Spleen (tissue), 11 donors: ENCODE measurements at regions not wholly inside any gene's neighbourhood (a gene's known extent, or its start where the extent isn't known, plus 50 kb on each side); places are given as distances from the start of the nearest gene placed in this dataset.
"Not testable (repeated sequence)": the region's sequence is repeated elsewhere in the genome, so short reads cannot be mapped to it uniquely, and the experiment has no call there.

ENCODE experiments used
- DNase-seq: peaks from one replicate; pipeline ENCODE4 v3.0.0-alpha.2; 2020
- H3K27ac ChIP-seq, 8 donors: fragments of 200-600 bp; sonication (generic) in 7 of 8; 1 replicate in 4 of 8; 2 replicates in 4 of 8; pipeline versions ENCODE4 v1.5.0 to v1.8.0; 2016 to 2021; ENCODE audit warnings: inconsistent platforms in 4 of 8, mild to moderate bottlenecking in 4 of 8, moderate library complexity in 1 of 8
- H3K27me3 ChIP-seq, 7 donors: fragments of 200-600 bp; sonication (generic) in 6 of 7; replicated peaks in 1 of 7; 1 replicate in 4 of 7; 2 replicates in 3 of 7; pipeline versions ENCODE4 v1.5.0 to v1.8.0; 2016 to 2021; ENCODE audit warnings: inconsistent platforms in 3 of 7, mild to moderate bottlenecking in 1 of 7
- H3K36me3 ChIP-seq, 6 donors: fragments of 200-600 bp; sonication (generic) in 5 of 6; 1 replicate in 4 of 6; 2 replicates in 2 of 6; pipeline versions ENCODE4 v1.5.0 to v1.8.0; 2016 to 2021; ENCODE audit warnings: inconsistent platforms in 2 of 6
- H3K4me1 ChIP-seq, 6 donors: fragments of 200-600 bp; sonication (generic) in 5 of 6; 1 replicate in 3 of 6; 2 replicates in 3 of 6; pipeline versions ENCODE4 v1.5.0 to v1.8.0; 2016 to 2021; ENCODE audit warnings: inconsistent platforms in 3 of 6
- H3K4me3 ChIP-seq, 8 donors: fragments of 200-600 bp; sonication (generic) in 7 of 8; 1 replicate in 4 of 8; 2 replicates in 4 of 8; pipeline versions ENCODE4 v1.5.0 to v1.8.0; 2016 to 2021; ENCODE audit warnings: inconsistent platforms in 4 of 8, mild to moderate bottlenecking in 4 of 8, moderate library complexity in 2 of 8
- H3K9me3 ChIP-seq, 8 donors: fragments of 200-600 bp; sonication (generic) in 7 of 8; 1 replicate in 4 of 8; 2 replicates in 4 of 8; pipeline versions ENCODE4 v1.5.0 to v1.8.0; 2016 to 2021; ENCODE audit warnings: inconsistent platforms in 4 of 8
- POLR2A ChIP-seq, 3 donors: fragments of 450-650 bp; IDR thresholded peaks; one replicate each; pipeline ENCODE4 v1.5.1; 2017; ENCODE audit warnings: antibody characterized with exemption in 3 of 3, mild to moderate bottlenecking in 1 of 3
- POLR2AphosphoS5 ChIP-seq, 3 donors: sonication (generic); formaldehyde crosslinking; IDR thresholded peaks; one replicate each; pipeline ENCODE4 v1.5.1; 2017; ENCODE audit warnings: antibody characterized with exemption in 3 of 3
- WGBS, 5 donors: extraction: QIAGEN DNeasy Blood & Tissue Kit in 3 of 5; methylation state at CpG; one replicate each; pipeline versions ENCODE4 v1.1.5 to v1.1.7; 2013 to 2018; 5-methylcytosine and 5-hydroxymethylcytosine counted together
- intact Hi-C: fragments of 100-400 bp; cut with DNase I; formaldehyde crosslinking; loops from one replicate; pipeline ENCODE4 v1.15.0; 2023; ENCODE audit warnings: low total_unique reads
- TF ChIP-seq, protein P1 (sequence below), 11 experiments: fragments of 200-600 bp in 7 of 11; fragments of 450-650 bp in 4 of 11; sonication (generic) in 4 of 11; IDR thresholded peaks in 8 of 11; conservative IDR thresholded peaks in 3 of 11; 1 replicate in 7 of 11; 2 replicates in 4 of 11; pipeline versions ENCODE4 v1.4.0 to v1.8.0; 2016 to 2021; ENCODE audit warnings: antibody characterized with exemption in 11 of 11, inconsistent platforms in 4 of 11, mild to moderate bottlenecking in 1 of 11
- donor health status: healthy with polysubstance abuse.
- donor health status: DM: no; HTN: no; CAD: no; lungs with moderate emphysema.
- donor health status: DM: no; HTN: no; CAD: no.
- donor health status: Bipolar disorder and iron deficiency.
- donor health status: healthy.
- donor health status: DM: no; HTN: no; CAD: no.
- donor health status: DM: yes; HTN: yes; CAD: no.

DNA sequence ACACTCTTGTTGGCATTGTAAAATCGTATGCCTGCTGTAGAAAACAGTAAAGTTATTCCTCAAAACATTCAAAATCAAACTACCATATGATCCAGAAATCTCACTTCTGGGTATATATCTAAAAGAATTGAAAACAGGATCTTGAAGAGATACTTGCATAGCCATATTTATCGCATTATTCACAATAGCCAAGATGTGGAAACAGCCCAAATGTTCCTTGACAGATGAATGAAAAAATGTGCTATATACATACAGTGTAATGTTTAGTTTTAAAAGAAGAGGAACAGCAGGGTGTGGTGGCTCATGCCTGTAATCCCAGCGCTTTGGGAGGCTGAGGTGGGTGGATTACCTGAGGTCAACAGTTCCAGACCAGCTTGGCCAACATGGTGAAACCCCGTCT is 234.1 kb upstream of the DAB2 start:
- Histone ChIP-seq H3K4me1 (no peaks in the 10 kb centered on the region), H3K9me3 (no peaks in the 10 kb centered on the region), H3K36me3 (no peaks in the 10 kb centered on the region), H3K4me3 (no peak overlapping the region), H3K27me3 (no peaks in the 10 kb centered on the region), H3K27ac (no peak overlapping the region)
- TF ChIP-seq POLR2AphosphoS5 (IDR thresholded peaks at IDR 0.05) (no peak), POLR2A (IDR thresholded peaks at IDR 0.05) (no peak)
- TF ChIP-seq, protein P1, sequence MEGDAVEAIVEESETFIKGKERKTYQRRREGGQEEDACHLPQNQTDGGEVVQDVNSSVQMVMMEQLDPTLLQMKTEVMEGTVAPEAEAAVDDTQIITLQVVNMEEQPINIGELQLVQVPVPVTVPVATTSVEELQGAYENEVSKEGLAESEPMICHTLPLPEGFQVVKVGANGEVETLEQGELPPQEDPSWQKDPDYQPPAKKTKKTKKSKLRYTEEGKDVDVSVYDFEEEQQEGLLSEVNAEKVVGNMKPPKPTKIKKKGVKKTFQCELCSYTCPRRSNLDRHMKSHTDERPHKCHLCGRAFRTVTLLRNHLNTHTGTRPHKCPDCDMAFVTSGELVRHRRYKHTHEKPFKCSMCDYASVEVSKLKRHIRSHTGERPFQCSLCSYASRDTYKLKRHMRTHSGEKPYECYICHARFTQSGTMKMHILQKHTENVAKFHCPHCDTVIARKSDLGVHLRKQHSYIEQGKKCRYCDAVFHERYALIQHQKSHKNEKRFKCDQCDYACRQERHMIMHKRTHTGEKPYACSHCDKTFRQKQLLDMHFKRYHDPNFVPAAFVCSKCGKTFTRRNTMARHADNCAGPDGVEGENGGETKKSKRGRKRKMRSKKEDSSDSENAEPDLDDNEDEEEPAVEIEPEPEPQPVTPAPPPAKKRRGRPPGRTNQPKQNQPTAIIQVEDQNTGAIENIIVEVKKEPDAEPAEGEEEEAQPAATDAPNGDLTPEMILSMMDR (IDR thresholded peaks at IDR 0.05 in 8 of 11, conservative IDR thresholded peaks at IDR 0.05 in 3 of 11): no peak
- DNase-seq: no peak
- intact Hi-C loops: no loop called here
- whole genome bisulfite sequencing, 5 donors: 86 to 93% (median 91%) methylated on average over 4 of the region's 4 CpGs

DNA sequence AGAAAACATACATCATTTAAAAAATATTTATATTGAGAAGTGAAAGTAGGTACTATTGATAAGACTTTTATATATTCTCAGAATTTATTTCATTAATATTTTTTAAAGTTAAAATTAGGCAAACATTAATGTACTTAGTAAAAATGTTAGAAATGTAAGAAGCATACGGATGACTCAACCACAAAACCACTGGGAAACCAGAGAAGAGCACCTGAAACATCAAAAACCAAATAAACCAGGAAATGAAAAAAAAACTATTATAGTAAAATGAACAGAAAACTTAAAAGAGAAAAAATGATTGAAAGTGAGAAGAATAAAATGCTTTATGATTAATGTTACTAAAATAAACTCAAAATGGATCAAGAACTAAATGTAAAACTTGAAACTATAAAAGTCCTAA is 233.2 kb upstream of the DAB2 start:
- Histone ChIP-seq H3K27me3 (no peaks in the 10 kb centered on the region), H3K27ac (no peak overlapping the region), H3K4me1 (no peaks in the 10 kb centered on the region), H3K9me3 (peaks cover 0 to 2% (median 0%) of the 10 kb centered on the region in 8 donors), H3K36me3 (no peaks in the 10 kb centered on the region), H3K4me3 (no peak overlapping the region)
- 30 to 42% (median 33%) methylated on average over 1 of the region's 1 CpG for WGBS, 5 donors
- intact Hi-C loops: no loop called here
- no peak for DNase-seq
- TF ChIP-seq, protein P1 (IDR thresholded peaks at IDR 0.05 in 8 of 11, conservative IDR thresholded peaks at IDR 0.05 in 3 of 11): no peak
- TF ChIP-seq POLR2A (IDR thresholded peaks at IDR 0.05) (no peak), POLR2AphosphoS5 (IDR thresholded peaks at IDR 0.05) (no peak)

DNA sequence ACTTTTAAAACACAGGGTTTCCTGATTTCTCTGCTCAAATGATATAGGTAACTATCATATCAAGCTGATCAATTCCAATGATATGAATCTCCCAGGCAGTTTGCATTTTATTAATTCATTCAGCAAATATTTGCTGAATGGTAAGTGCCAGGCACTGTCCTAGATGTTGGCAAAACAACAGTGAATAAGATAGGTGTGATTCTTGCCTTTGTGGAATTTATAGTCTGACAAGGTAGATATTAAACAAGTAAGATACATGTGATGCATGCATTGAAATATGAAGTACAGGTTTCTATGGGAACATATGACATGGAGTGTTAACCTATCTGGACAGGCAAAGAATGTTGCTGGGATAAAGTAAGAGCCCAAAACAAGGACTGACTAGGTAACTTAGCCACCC is 231.8 kb upstream of the DAB2 start:
- no peaks in the 10 kb centered on the region for H3K27me3 ChIP-seq

DNA sequence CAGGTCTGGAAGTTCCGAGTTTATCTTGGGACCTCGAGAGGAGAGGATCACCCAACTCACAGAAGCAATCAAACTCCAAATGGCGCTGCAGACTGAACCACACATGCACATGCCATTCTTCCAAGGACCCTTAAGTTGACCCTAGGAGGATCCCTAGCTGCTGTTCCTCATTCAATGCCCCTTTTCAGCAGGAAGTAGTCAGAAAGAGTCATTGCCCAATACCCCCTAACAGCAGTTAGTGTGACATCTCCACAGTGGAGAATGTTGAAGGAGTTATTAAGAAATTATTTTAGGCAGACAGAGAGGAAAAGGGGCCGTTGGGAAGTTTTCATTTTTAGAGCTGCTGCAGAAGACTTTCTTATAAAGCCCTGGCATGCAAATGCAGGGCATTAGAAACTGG is 229.9 kb upstream of the DAB2 start:
- Histone ChIP-seq H3K4me3 (no peak overlapping the region), H3K36me3 (no peaks in the 10 kb centered on the region), H3K4me1 (no peaks in the 10 kb centered on the region), H3K27ac (no peak overlapping the region), H3K27me3 (no peaks in the 10 kb centered on the region), H3K9me3 (peaks cover 0 to 6% (median 0%) of the 10 kb centered on the region in 8 donors)
- intact Hi-C loops: no loop called here
- no peak for TF ChIP-seq POLR2A (IDR thresholded peaks at IDR 0.05)
- no peak for TF ChIP-seq POLR2AphosphoS5 (IDR thresholded peaks at IDR 0.05)
- TF ChIP-seq, protein P1 (IDR thresholded peaks at IDR 0.05 in 8 of 11, conservative IDR thresholded peaks at IDR 0.05 in 3 of 11): no peak
- 59 to 79% (median 73%) methylated on average over 4 of the region's 4 CpGs for WGBS, 5 donors
- no peak for DNase-seq

More for the DNA sequence above, 231.8 kb upstream of the DAB2 start:
- Histone ChIP-seq H3K27ac (no peak overlapping the region), H3K4me3 (no peak overlapping the region), H3K36me3 (no peaks in the 10 kb centered on the region), H3K9me3 (peaks cover 0 to 6% (median 0%) of the 10 kb centered on the region in 8 donors), H3K4me1 (no peaks in the 10 kb centered on the region)
- intact Hi-C loops: no loop called here
- TF ChIP-seq POLR2AphosphoS5 (IDR thresholded peaks at IDR 0.05) (no peak), POLR2A (IDR thresholded peaks at IDR 0.05) (no peak)
- TF ChIP-seq, protein P1 (IDR thresholded peaks at IDR 0.05 in 8 of 11, conservative IDR thresholded peaks at IDR 0.05 in 3 of 11): no peak
- no peak for DNase-seq

DNA sequence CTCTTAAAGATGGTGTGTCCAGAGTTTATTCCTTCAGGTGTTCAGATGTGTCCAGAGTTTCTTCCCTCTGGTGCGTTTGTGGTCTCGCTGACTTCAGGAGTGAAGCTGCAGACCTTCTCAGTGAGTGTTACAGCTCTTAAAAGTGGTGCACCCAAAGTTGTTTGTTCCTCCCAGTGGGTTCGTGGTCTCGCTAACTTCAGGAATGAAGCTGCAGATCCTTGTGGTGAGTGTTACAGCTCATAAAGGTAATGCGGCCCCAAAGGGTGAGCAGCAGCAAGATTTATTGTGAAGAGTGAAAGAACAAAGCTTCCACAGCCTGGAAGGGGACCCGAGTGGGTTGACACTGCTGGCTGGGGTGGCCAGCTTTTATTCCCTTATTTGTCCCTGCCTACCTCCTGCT is 227.7 kb upstream of the DAB2 start:
- H3K9me3 ChIP-seq, DNase-seq, H3K27ac ChIP-seq, H3K27me3 ChIP-seq, intact Hi-C loops, H3K4me3 ChIP-seq, H3K4me1 ChIP-seq, H3K36me3 ChIP-seq: not testable (repeated sequence)
- 70 to 86% (median 78%) methylated on average over 6 of the region's 6 CpGs for WGBS, 5 donors
